ENCODE measurements at regions not wholly inside any gene's neighbourhood (a gene's known extent, or its start where the extent isn't known, plus 50 kb on each side); places are given as distances from the start of the nearest gene placed in this dataset.

GRCh38 chr2:41827354-41827971 lies 220.4 kb upstream of the PKDCC start:
- Histone ChIP-seq H3K4me3 (ENCODE audit: low read depth, low read length, poor library complexity, severe bottlenecking) (no peak overlapping the region), H3K27ac (ENCODE audit: low read depth, low read length, poor library complexity, severe bottlenecking) (no peak overlapping the region), H3K4me1 (ENCODE audit: insufficient read depth, low read length, poor library complexity, severe bottlenecking) (no peaks in the 10 kb centered on the region), H3K36me3 (ENCODE audit: insufficient read depth, low read length, poor library complexity, severe bottlenecking) (no peaks in the 10 kb centered on the region), H3K9me3 (ENCODE audit: low read depth, low read length, poor library complexity, severe bottlenecking) (no peaks in the 10 kb centered on the region), H3K27me3 (replicated peaks; ENCODE audit: insufficient read depth, low read depth, low read length, poor library complexity) (peaks cover 90% of the 10 kb centered on the region)
- intact Hi-C loops (cut with micrococcal nuclease; ENCODE audit: unreplicated experiment), result no loop called here
- no TSS peak for BruUV-seq (replicated peaks)
- ChIA-PET POLR2A (ENCODE audit: low non-redundant PET) (no interaction called here), CTCF (no interaction called here)
- TF ChIP-seq CTCF (conservative IDR thresholded peaks at IDR 0.05; ENCODE audit: low read depth, low read length), result no peak
- no peak for TF ChIP-seq EZH2 (IDR thresholded peaks at IDR 0.05; ENCODE audit: borderline replicate concordance, low read depth, low read length, poor library complexity, severe bottlenecking)
- no peak for DNase-seq (ENCODE audit: low spot score)

GRCh38 chr2:41828052-41828643 lies 219.7 kb upstream of the PKDCC start:
- CTCF ChIA-PET, result no interaction called here
- POLR2A ChIA-PET (ENCODE audit: low non-redundant PET), result no interaction called here
- H3K4me3 ChIP-seq (ENCODE audit: low read depth, low read length, poor library complexity, severe bottlenecking), result no peak overlapping the region
- no peaks in the 10 kb centered on the region for H3K36me3 ChIP-seq (ENCODE audit: insufficient read depth, low read length, poor library complexity, severe bottlenecking)
- intact Hi-C loops (cut with micrococcal nuclease; ENCODE audit: unreplicated experiment), result no loop called here
- H3K27ac ChIP-seq (ENCODE audit: low read depth, low read length, poor library complexity, severe bottlenecking), result no peak overlapping the region
- H3K27me3 ChIP-seq (replicated peaks; ENCODE audit: insufficient read depth, low read depth, low read length, poor library complexity), result peaks cover 88% of the 10 kb centered on the region
- TF ChIP-seq CTCF (conservative IDR thresholded peaks at IDR 0.05; ENCODE audit: low read depth, low read length) (no peak), EZH2 (IDR thresholded peaks at IDR 0.05; ENCODE audit: borderline replicate concordance, low read depth, low read length, poor library complexity, severe bottlenecking) (no peak)
- DNase-seq (ENCODE audit: low spot score), result no peak
- H3K9me3 ChIP-seq (ENCODE audit: low read depth, low read length, poor library complexity, severe bottlenecking), result no peaks in the 10 kb centered on the region
- H3K4me1 ChIP-seq (ENCODE audit: insufficient read depth, low read length, poor library complexity, severe bottlenecking), result no peaks in the 10 kb centered on the region
- no TSS peak for BruUV-seq (replicated peaks)

GRCh38 chr2:41829052-41829451 lies 218.8 kb upstream of the PKDCC start:
- DNase-seq (ENCODE audit: low spot score), result no peak
- Histone ChIP-seq H3K27ac (ENCODE audit: low read depth, low read length, poor library complexity, severe bottlenecking) (no peak overlapping the region), H3K36me3 (ENCODE audit: insufficient read depth, low read length, poor library complexity, severe bottlenecking) (no peaks in the 10 kb centered on the region), H3K4me1 (ENCODE audit: insufficient read depth, low read length, poor library complexity, severe bottlenecking) (no peaks in the 10 kb centered on the region), H3K9me3 (ENCODE audit: low read depth, low read length, poor library complexity, severe bottlenecking) (no peaks in the 10 kb centered on the region), H3K27me3 (replicated peaks; ENCODE audit: insufficient read depth, low read depth, low read length, poor library complexity) (peaks cover 79% of the 10 kb centered on the region), H3K4me3 (ENCODE audit: low read depth, low read length, poor library complexity, severe bottlenecking) (no peak overlapping the region)
- no TSS peak for BruUV-seq (replicated peaks)
- CTCF ChIA-PET, result no interaction called here
- POLR2A ChIA-PET (ENCODE audit: low non-redundant PET), result no interaction called here
- TF ChIP-seq CTCF (conservative IDR thresholded peaks at IDR 0.05; ENCODE audit: low read depth, low read length) (no peak), EZH2 (IDR thresholded peaks at IDR 0.05; ENCODE audit: borderline replicate concordance, low read depth, low read length, poor library complexity, severe bottlenecking) (no peak)
- intact Hi-C loops (cut with micrococcal nuclease; ENCODE audit: unreplicated experiment), result no loop called here

Data from A673 (cell line).